Motor neuron (in vitro differentiated cells): ENCODE measurements at regions not wholly inside any gene's neighbourhood (a gene's known extent, or its start where the extent isn't known, plus 50 kb on each side); places are given as distances from the start of the nearest gene placed in this dataset.
A peak's percentile ranks its signal among the peaks of the same experiment; 100 is the strongest.
"Not testable (repeated sequence)": the region's sequence is repeated elsewhere in the genome, so short reads cannot be mapped to it uniquely, and the experiment has no call there.

Source experiments
- ATAC-seq, 8 experiments: fragments of 200-7000 bp; cut with Tn5 transposase; replicated peaks in 6 of 8; 2 replicates each; pipeline ENCODE4 v1.8.0; 2021; ENCODE audit warnings: mild to moderate bottlenecking in 8 of 8, moderate library complexity in 8 of 8
- H3K27ac ChIP-seq, 2 donors: fragments of 250-450 bp; sonication (Bioruptor Pico); 2 replicates each; pipeline ENCODE4 v1.9.0; 2021; ENCODE audit warnings: antibody characterized with exemption in 2 of 2, mild to moderate bottlenecking in 2 of 2, moderate library complexity in 1 of 2
- H3K4me1 ChIP-seq, 2 donors: fragments of 250-450 bp; sonication (Bioruptor Pico); replicated peaks in 1 of 2; 2 replicates each; pipeline ENCODE4 v1.6.1; 2021; ENCODE audit warnings: antibody characterized with exemption in 2 of 2, mild to moderate bottlenecking in 2 of 2, moderate library complexity in 1 of 2
- H3K4me3 ChIP-seq, 5 donors: fragments of 250-450 bp; sonication (Bioruptor Pico); 2 replicates each; pipeline ENCODE4 v1.9.0; 2021; ENCODE audit warnings: antibody characterized with exemption in 5 of 5, mild to moderate bottlenecking in 5 of 5, moderate library complexity in 4 of 5
- WGBS, 10 experiments: fragments of 450-650 bp; shearing (Covaris generic); methylation state at CpG; one replicate each; pipeline ENCODE4 v1.0.0; 2022; 5-methylcytosine and 5-hydroxymethylcytosine counted together
- in situ Hi-C, 9 experiments: fragments of 400-800 bp; cut with MboI; loops; one replicate each; pipeline ENCODE4 v1.15.0; 2021; ENCODE audit warnings: low sequenced_read_pairs in 9 of 9, low pct_unique_long_range_greater_than_20kb in 2 of 9; ENCODE audit not compliant: unreplicated experiment in 9 of 9

- 0 to 91% (median 60%) methylated on average over 1 of the region's 1 CpG; no CpG with 5 or more reads in 1 of the 10 experiments for WGBS, 10 experiments
- Histone ChIP-seq H3K27ac (no peak overlapping the region), H3K4me1 (peaks cover 5 to 8% of the 10 kb centered on the region in 2 donors), H3K4me3 (no peak overlapping the region)
- in situ Hi-C loops = no loop called here
- ATAC-seq = peak in 2 of 8 experiments; percentile 15 to 23
Measured at GRCh38 chr14:83624541-83624940, 1905.4 kb upstream of the FLRT2 start.

- H3K4me1 ChIP-seq = no peaks in the 10 kb centered on the region
- no peak overlapping the region for H3K27ac ChIP-seq
- peak in 2 of 8 experiments; percentile 32 to 97 for ATAC-seq
- in situ Hi-C loops = no loop called here
- H3K4me3 ChIP-seq = no peak overlapping the region
Measured at GRCh38 chr14:83632375-83632774, 1897.6 kb upstream of the FLRT2 start.

- WGBS, 10 experiments = 10 to 100% (median 91%) methylated on average over 1 to 8 of the region's 18 CpGs; no CpG with 5 or more reads in 2 of the 10 experiments
- H3K27ac ChIP-seq = no peak overlapping the region
- no peak for ATAC-seq
- no peak overlapping the region for H3K4me3 ChIP-seq
- H3K4me1 ChIP-seq = no peaks in the 10 kb centered on the region
- in situ Hi-C loops = no loop called here
Measured at GRCh38 chr14:83638748-83639504, 1891.0 kb upstream of the FLRT2 start.

GRCh38 chr14:83639505-83639875 is 1890.5 kb upstream of the FLRT2 start:
- H3K27ac ChIP-seq, H3K4me1 ChIP-seq, ATAC-seq, in situ Hi-C loops, H3K4me3 ChIP-seq: not testable (repeated sequence)
- WGBS, 10 experiments = 100% methylated on average over 2 of the region's 18 CpGs; no CpG with 5 or more reads in 9 of the 10 experiments

- Histone ChIP-seq H3K4me1 (peaks cover 17 to 21% of the 10 kb centered on the region in 2 donors), H3K27ac (no peak overlapping the region), H3K4me3 (no peak overlapping the region)
- peak in 5 of 8 experiments; percentile 89 to 99 (median 95) for ATAC-seq
- 0 to 70% (median 38%) methylated on average over 1 of the region's 1 CpG; no CpG with 5 or more reads in 4 of the 10 experiments for WGBS, 10 experiments
- in situ Hi-C loops = no loop called here
Measured at GRCh38 chr14:83646228-83646627, 1883.7 kb upstream of the FLRT2 start.

GRCh38 chr14:83660597-83660996 is 1869.3 kb upstream of the FLRT2 start:
- no peak for ATAC-seq

GRCh38 chr14:83664389-83664788 is 1865.6 kb upstream of the FLRT2 start:
- in situ Hi-C loops = no loop called here
- ATAC-seq = no peak

More at GRCh38 chr14:83660597-83660996, 1869.3 kb upstream of the FLRT2 start:
- no peak overlapping the region for H3K4me3 ChIP-seq
- 0 to 100% (median 83%) methylated on average over 1 of the region's 1 CpG; no CpG with 5 or more reads in 2 of the 10 experiments for WGBS, 10 experiments
- no peak overlapping the region for H3K27ac ChIP-seq
- no peaks in the 10 kb centered on the region for H3K4me1 ChIP-seq
- in situ Hi-C loops = no loop called here

GRCh38 chr14:83689265-83689664 is 1840.7 kb upstream of the FLRT2 start:
- Histone ChIP-seq H3K4me3 (no peak overlapping the region), H3K4me1 (no peaks in the 10 kb centered on the region), H3K27ac (no peak overlapping the region)
- no peak for ATAC-seq
- in situ Hi-C loops = no loop called here
- 20 to 100% (median 88%) methylated on average over 1 of the region's 1 CpG; no CpG with 5 or more reads in 1 of the 10 experiments for WGBS, 10 experiments

More at GRCh38 chr14:83664389-83664788, 1865.6 kb upstream of the FLRT2 start:
- Histone ChIP-seq H3K4me1 (no peaks in the 10 kb centered on the region), H3K4me3 (no peak overlapping the region), H3K27ac (no peak overlapping the region)

GRCh38 chr14:83697099-83697498 is 1832.8 kb upstream of the FLRT2 start:
- peak in 5 of 8 experiments; percentile 33 to 51 (median 45) for ATAC-seq
- in situ Hi-C loops = no loop called here
- H3K27ac ChIP-seq = no peak overlapping the region
- no peak overlapping the region for H3K4me3 ChIP-seq
- peaks cover 0 to 2% of the 10 kb centered on the region in 2 donors for H3K4me1 ChIP-seq

GRCh38 chr14:83702619-83703018 is 1827.3 kb upstream of the FLRT2 start:
- 0 to 100% (median 77%) methylated on average over 1 of the region's 1 CpG; no CpG with 5 or more reads in 1 of the 10 experiments for WGBS, 10 experiments
- in situ Hi-C loops = no loop called here

GRCh38 chr14:83706231-83706954 is 1823.6 kb upstream of the FLRT2 start:
- no peak overlapping the region for H3K27ac ChIP-seq
- ATAC-seq = peak in 2 of 8 experiments; percentile 39 to 56
- no peak overlapping the region for H3K4me3 ChIP-seq
- WGBS, 10 experiments = 0 to 80% (median 50%) methylated on average over 1 to 4 of the region's 4 CpGs; no CpG with 5 or more reads in 1 of the 10 experiments
- H3K4me1 ChIP-seq = no peaks in the 10 kb centered on the region
- in situ Hi-C loops = no loop called here

More at GRCh38 chr14:83702619-83703018, 1827.3 kb upstream of the FLRT2 start:
- Histone ChIP-seq H3K27ac (no peak overlapping the region), H3K4me1 (no peaks in the 10 kb centered on the region), H3K4me3 (no peak overlapping the region)
- ATAC-seq = no peak

GRCh38 chr14:83707056-83707455 is 1822.9 kb upstream of the FLRT2 start:
- no peak overlapping the region for H3K4me3 ChIP-seq
- peaks cover 0 to under 1% of the 10 kb centered on the region in 2 donors for H3K4me1 ChIP-seq
- in situ Hi-C loops = no loop called here
- WGBS, 10 experiments = 0 to 73% (median 33%) methylated on average over 1 to 2 of the region's 2 CpGs; no CpG with 5 or more reads in 2 of the 10 experiments
- no peak overlapping the region for H3K27ac ChIP-seq
- peak in 1 of 8 experiments; percentile 40 for ATAC-seq

GRCh38 chr14:83709116-83709515 is 1820.8 kb upstream of the FLRT2 start:
- H3K4me3 ChIP-seq = no peak overlapping the region
- H3K4me1 ChIP-seq = peaks cover 0 to 4% of the 10 kb centered on the region in 2 donors
- in situ Hi-C loops = no loop called here
- ATAC-seq = no peak
- H3K27ac ChIP-seq = no peak overlapping the region
